Heart left ventricle (tissue), 13 donors: ENCODE measurements at regions not wholly inside any gene's neighbourhood (a gene's known extent, or its start where the extent isn't known, plus 50 kb on each side); places are given as distances from the start of the nearest gene placed in this dataset.

Experiments
- CTCF ChIP-seq, 12 donors: fragments of 200-600 bp; sonication (generic) in 4 of 12; IDR thresholded peaks; one replicate each; pipeline versions ENCODE4 v1.5.0 to v1.8.0; 2018 to 2022; ENCODE audit warnings: antibody characterized with exemption in 12 of 12, mild to moderate bottlenecking in 5 of 12
- POLR2A ChIP-seq, 2 donors: fragments of 450-650 bp; IDR thresholded peaks; one replicate each; pipeline ENCODE4 v1.6.1; 2017; ENCODE audit warnings: antibody characterized with exemption in 2 of 2, mild to moderate bottlenecking in 2 of 2, moderate library complexity in 2 of 2
- donor health status: ischemic (EF 13 %, LVEDD 7.1; RV severe dilation, severe dysfunction).
- donor health status: DM: no; HTN: yes; CAD: no.
- donor health status: DM: no; HTN: no; CAD: no.
- donor health status: ischemic (EF 25% LVEDD 6.9; RV normal size, moderate dysfunction).
- donor health status: ischemic (EF 25% LVEDD 5.7; RV mildly dilated, moderate dysfunction).
- donor health status: ischemic (EF 35%, LVEDD 5.7; RV mildly dilated, moderate dysfunction).
- donor health status: nonischemic (EF 11% LVEDD 7.7; RV severe dilation, severe dysfunction).
- donor health status: DM: yes; HTN: yes; CAD: no.
- donor health status: PGD.
- donor health status: ischemic (EF 29% LVEDD 5.4; RV normal size, mild dysfunction).
- donor health status: nonischemic (EF 23%, LVEDD 6.1; RV moderate dilation, normal function).

GRCh38 chr12:69092137-69092536 is 147.2 kb upstream of the CPSF6 start:
- TF ChIP-seq CTCF (IDR thresholded peaks at IDR 0.05): no peak
- TF ChIP-seq POLR2A (IDR thresholded peaks at IDR 0.05): no peak
